ENCODE measurements at regions not wholly inside any gene's neighbourhood (a gene's known extent, or its start where the extent isn't known, plus 50 kb on each side); places are given as distances from the start of the nearest gene placed in this dataset.
"Not testable (repeated sequence)": the region's sequence is repeated elsewhere in the genome, so short reads cannot be mapped to it uniquely, and the experiment has no call there.

- TF ChIP-seq CTCF (IDR thresholded peaks at IDR 0.05; ENCODE audit: insufficient read depth, low read depth, low read length, missing control alignments), result no peak
- H3K4me3 ChIP-seq (ENCODE audit: low read length), result no peak overlapping the region
- no peak for DNase-seq (ENCODE audit: low read depth)
Measured at GRCh38 chr2:37800176-37800858, 124.8 kb upstream of the RMDN2 start.

GRCh38 chr2:37802211-37802752, 122.8 kb upstream of the RMDN2 start:
- TF ChIP-seq CTCF (IDR thresholded peaks at IDR 0.05; ENCODE audit: insufficient read depth, low read depth, low read length, missing control alignments), result no peak
- DNase-seq (ENCODE audit: low read depth), result peak; percentile 92
- H3K4me3 ChIP-seq (ENCODE audit: low read length), result no peak overlapping the region

- peak; percentile 91 for DNase-seq (ENCODE audit: low read depth)
- TF ChIP-seq CTCF (IDR thresholded peaks at IDR 0.05; ENCODE audit: insufficient read depth, low read depth, low read length, missing control alignments), result no peak
Measured at GRCh38 chr2:37802899-37803379, 122.1 kb upstream of the RMDN2 start.

GRCh38 chr2:37806004-37806403, 119.1 kb upstream of the RMDN2 start:
- not testable (repeated sequence) for H3K4me3 ChIP-seq (ENCODE audit: low read length); DNase-seq (ENCODE audit: low read depth)

More at GRCh38 chr2:37802899-37803379, 122.1 kb upstream of the RMDN2 start:
- no peak overlapping the region for H3K4me3 ChIP-seq (ENCODE audit: low read length)

GRCh38 chr2:37809525-37809924, 115.6 kb upstream of the RMDN2 start:
- H3K4me3 ChIP-seq (ENCODE audit: low read length), result no peak overlapping the region
- DNase-seq (ENCODE audit: low read depth), result peak; percentile 59
- peak; percentile 51 for TF ChIP-seq CTCF (IDR thresholded peaks at IDR 0.05; ENCODE audit: insufficient read depth, low read depth, low read length, missing control alignments)

GRCh38 chr2:37809931-37810570, 115.0 kb upstream of the RMDN2 start:
- TF ChIP-seq CTCF (IDR thresholded peaks at IDR 0.05; ENCODE audit: insufficient read depth, low read depth, low read length, missing control alignments), result no peak
- no peak overlapping the region for H3K4me3 ChIP-seq (ENCODE audit: low read length)

GRCh38 chr2:37812414-37812813, 112.7 kb upstream of the RMDN2 start:
- peak; percentile 17 for TF ChIP-seq CTCF (IDR thresholded peaks at IDR 0.05; ENCODE audit: insufficient read depth, low read depth, low read length, missing control alignments)
- DNase-seq (ENCODE audit: low read depth), result no peak
- H3K4me3 ChIP-seq (ENCODE audit: low read length), result no peak overlapping the region

More at GRCh38 chr2:37809931-37810570, 115.0 kb upstream of the RMDN2 start:
- DNase-seq (ENCODE audit: low read depth), result no peak

Data from epithelial cell of esophagus (primary cell).